NCI-H748 (cell line): ENCODE measurements at regions not wholly inside any gene's neighbourhood (a gene's known extent, or its start where the extent isn't known, plus 50 kb on each side); places are given as distances from the start of the nearest gene placed in this dataset.

Source experiments
- DNase-seq: peaks from one replicate; lab custom pipeline; 2025; ENCODE audit not compliant: unreplicated experiment; lab: John Stamatoyannopoulos, UW

DNA sequence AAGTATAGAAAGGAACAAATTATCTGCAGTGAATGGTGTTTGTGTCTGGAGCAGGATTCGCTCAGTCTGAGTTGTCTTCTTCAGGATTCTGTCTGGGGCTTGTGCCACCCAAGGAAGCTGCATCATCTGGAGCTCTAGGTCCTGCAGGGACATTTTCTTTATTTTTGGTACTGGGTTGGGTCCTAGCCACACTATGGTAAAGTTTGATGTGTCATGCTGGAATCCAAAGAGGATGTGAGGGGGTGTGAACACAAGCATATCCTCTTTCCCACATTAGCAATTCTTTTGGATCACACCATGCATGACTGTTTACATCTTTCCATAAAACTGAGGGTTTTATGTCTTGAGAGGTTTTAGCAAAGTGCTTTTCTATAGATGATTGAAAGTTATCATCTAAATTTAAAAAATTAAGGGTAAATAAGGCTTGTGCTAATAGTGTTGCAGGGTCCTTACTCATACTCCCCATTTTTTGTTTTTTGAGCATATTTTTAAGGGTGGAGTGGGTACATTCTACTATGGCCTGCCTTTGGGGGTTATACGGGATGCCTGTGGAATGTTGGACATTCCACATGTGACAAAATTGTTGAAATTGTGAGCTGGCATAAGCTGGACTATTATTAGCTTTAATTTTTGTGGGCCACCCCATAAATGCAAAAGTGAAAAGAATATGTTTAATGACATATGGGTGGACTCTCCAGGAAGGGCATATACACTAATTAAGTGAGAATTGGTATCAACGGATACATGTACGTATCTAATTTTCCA lies 152.0 kb upstream of the HMCN1 start:
- DNase-seq, result no peak

DNA sequence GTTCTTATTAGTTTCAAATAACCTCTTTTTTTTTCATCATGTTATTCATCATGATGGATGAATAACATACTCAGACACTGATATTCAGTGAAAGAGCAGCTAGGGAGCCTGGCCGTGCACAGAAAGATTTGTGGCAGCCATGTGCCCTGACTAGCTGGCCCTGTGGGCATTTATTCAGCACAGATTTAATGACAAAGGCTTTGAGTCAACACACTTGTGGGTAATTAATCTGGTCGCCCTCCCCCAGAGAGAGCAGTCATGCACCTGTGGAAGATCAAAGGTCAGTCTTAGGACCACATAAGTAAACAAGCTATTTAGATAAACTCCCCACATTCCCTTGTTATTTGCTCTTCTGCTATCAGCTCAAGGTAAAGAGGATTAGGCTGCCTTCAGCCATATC lies 153.2 kb upstream of the HMCN1 start:
- no peak for DNase-seq

GRCh38 chr1:185578293-185578692 lies 155.9 kb upstream of the HMCN1 start:
- DNase-seq, result no peak

GRCh38 chr1:185574139-185574875 lies 159.9 kb upstream of the HMCN1 start:
- DNase-seq, result no peak

- DNase-seq, result no peak
Measured at GRCh38 chr1:185573677-185574076, 160.5 kb upstream of the HMCN1 start.

DNA sequence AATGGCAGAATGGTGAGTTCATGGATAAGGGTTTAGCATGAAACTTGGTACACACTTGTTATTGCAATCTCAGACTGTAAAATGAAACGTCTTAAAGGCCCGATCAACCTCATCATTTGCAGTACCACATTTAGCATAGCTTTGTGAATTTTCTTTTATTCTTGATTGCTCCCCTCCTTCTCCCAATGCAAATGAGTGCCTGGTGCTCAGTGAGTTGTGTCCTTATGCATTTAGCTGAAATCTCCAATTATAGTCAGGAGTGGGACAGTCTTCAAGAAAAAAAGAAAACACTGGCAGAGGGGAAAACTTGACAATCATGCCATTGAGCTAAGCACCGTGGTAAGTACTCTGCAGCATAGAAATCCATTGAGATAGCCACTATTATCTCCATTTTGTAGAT lies 161.0 kb upstream of the HMCN1 start:
- no peak for DNase-seq

DNA sequence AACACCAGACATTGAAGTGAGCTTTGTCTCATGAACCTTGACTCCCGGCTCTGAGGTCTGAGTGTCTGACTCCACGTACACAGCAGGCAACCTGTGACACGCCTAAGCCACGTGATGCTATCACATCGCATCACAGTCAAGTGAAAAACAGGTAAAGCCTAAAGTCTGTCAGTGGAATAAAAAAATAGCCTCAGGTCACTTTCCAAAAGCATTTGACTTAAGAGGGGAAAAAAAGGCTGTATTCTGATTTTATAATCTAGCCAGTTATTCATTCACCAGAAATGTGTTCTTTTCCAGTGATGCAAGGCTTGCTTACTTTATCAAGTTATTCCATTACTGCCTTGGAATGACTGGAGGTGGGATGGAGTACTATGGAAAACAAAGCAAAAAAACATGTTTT lies 163.2 kb upstream of the HMCN1 start:
- DNase-seq, result no peak

DNA sequence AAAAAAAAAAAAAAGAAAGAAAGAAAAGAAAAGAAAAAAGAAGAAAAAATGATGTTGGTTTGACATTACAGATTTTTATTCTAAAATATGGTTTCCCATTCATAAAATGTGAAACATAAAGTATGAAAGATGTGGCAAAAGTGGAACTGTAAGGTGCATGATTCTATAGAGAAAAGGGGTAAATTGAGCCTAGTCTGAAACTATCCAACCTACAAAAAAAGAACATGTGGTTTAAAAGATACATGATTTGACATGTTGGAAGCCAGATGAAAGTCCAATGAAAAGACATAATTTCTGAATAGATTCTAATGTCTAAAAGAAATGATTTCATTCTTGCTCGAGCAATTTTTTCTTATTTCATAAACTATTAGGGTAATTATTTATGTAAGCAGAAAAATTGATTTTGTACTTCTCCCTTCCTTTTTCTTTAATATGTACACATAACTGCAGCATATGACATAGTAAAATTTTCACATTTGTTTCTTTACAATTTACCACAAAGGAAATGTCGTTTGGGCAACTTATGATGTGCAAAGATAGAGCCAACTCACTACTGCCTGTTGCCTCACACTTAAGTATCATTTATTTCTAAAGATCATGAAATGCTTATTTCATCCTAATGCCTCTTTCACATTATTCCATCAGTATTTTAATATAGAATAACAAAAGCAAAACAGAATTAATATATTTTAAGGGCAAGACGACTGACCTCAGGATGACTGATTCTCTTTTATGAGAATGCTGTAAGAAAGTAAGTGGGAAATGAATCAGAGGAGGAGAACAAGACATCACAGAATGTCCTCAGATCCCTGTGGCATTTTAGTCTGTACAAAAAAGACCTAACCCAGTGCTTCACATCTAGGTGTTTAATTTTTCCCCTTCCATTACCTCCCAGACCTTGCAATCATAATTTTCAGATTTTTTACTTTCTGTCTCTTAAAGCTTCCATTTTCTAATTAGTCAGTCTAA lies 165.8 kb upstream of the HMCN1 start:
- DNase-seq, result no peak

GRCh38 chr1:185567440-185567839 lies 166.8 kb upstream of the HMCN1 start:
- DNase-seq, result peak; percentile 48

DNA sequence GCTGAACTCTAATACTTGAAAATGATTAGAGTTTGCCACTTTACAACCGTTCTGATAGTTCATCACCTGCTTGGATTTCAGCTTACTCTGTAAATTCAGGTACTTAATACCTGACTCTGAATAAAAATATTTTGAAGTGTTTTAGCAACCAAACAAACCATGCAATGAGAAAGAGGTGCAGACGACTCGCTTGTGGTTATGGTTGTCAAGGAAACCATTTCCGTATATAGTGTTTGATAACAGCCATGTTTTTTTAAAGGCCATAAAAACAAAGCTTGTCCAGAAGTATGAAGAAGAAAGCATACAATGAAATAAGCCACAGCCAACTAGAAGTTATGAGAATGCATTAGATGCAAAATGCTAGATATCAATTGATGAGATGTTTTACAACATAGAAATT lies 167.2 kb upstream of the HMCN1 start:
- peak; percentile 93 for DNase-seq

GRCh38 chr1:185565302-185565701 lies 168.9 kb upstream of the HMCN1 start:
- peak; percentile 18 for DNase-seq

DNA sequence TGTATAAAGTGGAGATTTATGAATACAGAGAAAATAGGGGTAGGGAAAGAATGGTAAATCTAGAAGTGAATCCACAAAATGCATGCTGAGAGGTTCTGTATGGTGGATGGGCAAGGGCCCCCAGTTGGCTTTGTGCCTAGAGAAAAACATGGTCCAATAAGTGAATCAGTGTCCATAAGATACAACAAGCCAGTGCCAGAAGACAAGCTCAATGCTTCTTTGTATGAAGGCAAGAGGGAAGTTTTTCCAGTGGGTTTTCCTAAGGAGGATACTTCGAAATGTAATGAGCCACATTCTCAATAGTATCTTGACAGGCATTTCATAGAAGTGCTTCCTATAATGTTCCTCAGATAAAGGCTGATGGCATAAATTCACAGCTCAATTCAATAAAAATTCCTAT lies 169.4 kb upstream of the HMCN1 start:
- no peak for DNase-seq

DNA sequence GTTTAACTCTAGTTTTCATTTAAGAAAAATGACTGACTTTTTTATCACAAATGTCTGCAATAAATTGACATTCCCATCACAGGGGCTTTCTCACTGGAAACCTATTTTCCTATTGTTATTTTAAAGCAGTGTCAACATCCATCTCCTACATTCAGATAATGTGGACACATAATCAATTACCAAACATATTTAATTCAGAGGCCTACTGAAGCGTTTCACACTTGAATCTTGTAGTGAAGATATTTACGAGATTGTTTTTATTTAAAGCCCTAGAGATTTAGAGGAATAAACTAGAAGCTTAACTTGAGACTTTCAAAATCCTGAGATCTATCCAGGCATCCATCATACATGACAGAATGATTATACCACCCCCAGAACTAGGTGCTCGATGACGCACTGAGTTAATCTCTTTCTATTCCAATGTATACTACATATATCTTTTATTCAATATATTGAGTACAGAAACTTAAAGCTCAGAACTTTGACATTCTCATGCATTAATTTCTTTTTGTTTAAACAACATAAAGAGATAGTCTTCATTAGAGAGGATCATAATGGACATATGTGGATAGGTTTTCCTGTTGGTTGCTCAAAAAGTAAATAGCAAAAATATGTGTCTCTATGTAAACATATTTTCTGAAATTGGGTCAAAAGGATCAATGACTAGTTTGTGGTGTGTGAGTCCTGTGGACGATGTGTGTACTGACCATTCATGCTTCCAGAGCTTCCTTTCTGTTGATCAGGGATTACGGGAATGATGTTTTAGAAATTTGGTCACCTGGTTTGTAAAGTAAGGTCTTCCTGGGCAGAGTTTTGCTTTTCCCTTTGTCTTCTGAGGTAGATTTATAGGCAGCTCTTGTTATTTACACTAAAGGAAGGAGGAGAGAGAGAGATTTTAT lies 171.5 kb upstream of the HMCN1 start:
- no peak for DNase-seq

GRCh38 chr1:185561629-185562028 lies 172.6 kb upstream of the HMCN1 start:
- no peak for DNase-seq

- no peak for DNase-seq
Measured at GRCh38 chr1:185560760-185561159, 173.4 kb upstream of the HMCN1 start.

DNA sequence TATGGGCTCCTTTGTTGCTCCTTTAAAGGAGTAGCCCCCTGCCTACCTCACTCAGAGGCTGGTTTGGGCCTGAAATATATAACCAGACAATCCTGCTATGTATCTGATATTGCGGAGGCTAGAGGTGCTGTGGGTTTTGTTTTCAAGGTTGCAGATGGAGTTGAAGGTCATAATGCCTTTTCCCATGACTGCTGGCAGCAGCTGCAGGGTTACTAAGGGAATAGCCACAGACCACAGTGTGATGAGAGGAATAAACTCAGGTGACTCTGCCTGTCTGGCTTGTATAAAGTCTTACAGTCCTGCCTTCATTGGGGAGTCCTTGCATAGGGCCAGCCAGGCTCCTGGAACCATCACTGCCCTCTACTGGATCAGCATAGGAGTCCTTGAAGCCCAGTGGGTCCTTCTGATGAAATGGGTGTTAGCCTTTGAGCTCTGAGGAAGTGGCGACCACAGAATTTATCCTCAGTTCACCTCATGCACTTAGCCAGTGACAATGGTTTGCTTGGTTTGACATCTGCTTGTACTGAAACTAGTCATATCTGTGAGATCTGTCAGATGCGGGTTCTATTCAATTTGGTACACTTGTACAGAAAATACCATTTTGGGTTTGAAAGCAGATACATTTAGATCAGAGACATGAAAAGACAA lies 174.4 kb upstream of the HMCN1 start:
- DNase-seq, result peak; percentile 9

DNA sequence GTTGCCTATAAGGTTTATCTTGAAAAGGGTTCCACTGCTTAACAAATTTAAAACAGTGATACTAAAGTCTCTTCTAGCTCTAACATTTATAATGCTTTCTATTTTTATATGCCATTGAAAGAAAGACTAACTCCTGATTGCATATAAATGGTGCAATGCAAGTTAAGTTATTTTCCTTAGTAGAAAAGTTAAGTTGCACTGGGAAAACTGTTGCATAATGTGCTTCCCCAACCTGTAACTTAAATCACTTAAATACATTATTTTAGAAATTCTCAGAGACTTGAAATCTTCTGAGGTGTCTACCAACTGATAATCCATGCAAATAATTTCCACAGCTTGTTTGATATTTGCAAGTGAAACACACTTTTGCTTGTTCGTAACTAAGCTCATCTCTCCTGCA lies 175.0 kb upstream of the HMCN1 start:
- DNase-seq, result no peak

DNA sequence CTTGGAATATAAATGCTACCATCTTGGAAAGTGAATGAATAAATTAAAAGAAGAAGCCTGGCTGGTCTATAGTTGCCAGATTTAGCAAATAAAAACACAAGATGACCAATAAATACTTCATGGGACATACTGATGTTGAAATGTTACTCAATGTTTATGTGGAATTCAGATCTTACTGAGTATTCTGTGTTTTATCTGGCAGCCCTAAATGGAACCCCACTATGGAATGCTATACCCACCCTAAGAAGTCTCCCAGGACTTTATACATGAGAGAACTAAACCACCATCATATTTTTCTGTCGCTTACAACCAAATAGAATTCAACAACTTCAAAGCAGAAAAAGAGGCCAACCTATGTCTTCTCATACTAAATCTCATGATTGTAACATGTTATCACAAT lies 177.6 kb upstream of the HMCN1 start:
- no peak for DNase-seq

DNA sequence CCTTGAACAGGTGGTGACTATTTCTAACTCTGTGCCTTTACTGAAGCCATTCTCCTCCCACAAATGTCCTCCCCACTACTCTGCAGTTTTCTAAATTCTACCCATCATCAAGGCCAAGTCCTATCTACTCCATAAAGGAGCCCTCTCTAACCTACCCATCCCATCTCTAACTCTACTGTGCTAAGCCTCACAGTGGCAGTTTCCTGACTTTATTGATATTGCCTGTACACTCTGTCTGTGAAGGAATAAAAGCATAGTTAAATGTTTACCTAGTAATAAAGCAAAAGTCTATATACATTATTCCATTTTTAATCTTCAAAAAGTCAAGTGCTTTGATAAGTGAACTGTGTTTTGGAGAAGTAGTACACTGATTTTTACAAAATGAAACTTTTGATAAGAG lies 178.4 kb upstream of the HMCN1 start:
- DNase-seq, result no peak

DNA sequence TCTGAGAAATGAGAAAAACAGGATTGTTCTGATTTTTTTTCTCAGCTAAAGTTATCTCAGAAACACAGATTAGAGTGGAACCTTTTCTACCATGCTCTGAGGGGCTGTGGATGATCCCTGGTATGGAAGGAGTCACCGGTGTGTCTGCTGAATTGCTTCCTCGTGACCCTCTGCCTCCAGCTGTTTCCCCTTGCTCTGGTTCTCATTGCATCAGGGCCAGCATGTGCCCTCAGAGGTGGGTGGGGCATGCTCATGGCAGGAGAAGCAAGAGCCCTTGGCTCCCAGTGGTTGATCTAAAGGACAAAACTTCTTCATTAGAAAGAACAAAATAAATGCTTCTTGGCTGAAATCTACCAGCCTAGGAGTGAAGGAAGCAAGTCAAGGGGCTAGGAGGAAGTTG lies 183.2 kb upstream of the HMCN1 start:
- DNase-seq, result no peak
